GM13976 (cell line): ENCODE measurements at regions not wholly inside any gene's neighbourhood (a gene's known extent, or its start where the extent isn't known, plus 50 kb on each side); places are given as distances from the start of the nearest gene placed in this dataset.

Experiments used
- DNase-seq: peaks from one replicate; pipeline ENCODE4 v3.0.0; 2012; ENCODE audit warnings: low spot score
- CTCF ChIP-seq: IDR thresholded peaks from 2 replicates; pipeline ENCODE4 v1.5.1; 2012; ENCODE audit warnings: borderline replicate concordance, mild to moderate bottlenecking; ENCODE audit not compliant: insufficient read depth; ENCODE audit errors: extremely low read depth, missing control alignments, control extremely low read depth
- in situ Hi-C: fragments of 300-500 bp; cut with MboI; formaldehyde crosslinking; loops from one replicate; pipeline ENCODE4 v1.12.0; 2022; ENCODE audit warnings: low sequenced_read_pairs, mixed read lengths, inconsistent platforms; ENCODE audit not compliant: unreplicated experiment

- in situ Hi-C loops: no loop called here
- no peak for DNase-seq
- no peak for TF ChIP-seq CTCF
Observed at GRCh38 chr12:17352164-17352563, 737.8 kb downstream of the RERGL start.

GRCh38 chr12:17348311-17348710, 741.7 kb downstream of the RERGL start:
- no peak for TF ChIP-seq CTCF
- DNase-seq: no peak
- in situ Hi-C loops: no loop called here

GRCh38 chr12:17344649-17345048, 738.7 kb upstream of the LMO3 start:
- TF ChIP-seq CTCF: no peak

GRCh38 chr12:17342381-17342961, 736.5 kb upstream of the LMO3 start:
- in situ Hi-C loops: no loop called here
- no peak for TF ChIP-seq CTCF
- DNase-seq: no peak

More at GRCh38 chr12:17344649-17345048, 738.7 kb upstream of the LMO3 start:
- DNase-seq: no peak
- in situ Hi-C loops: no loop called here

GRCh38 chr12:17335487-17335886, 729.5 kb upstream of the LMO3 start:
- no peak for TF ChIP-seq CTCF
- in situ Hi-C loops: no loop called here
- no peak for DNase-seq

GRCh38 chr12:17334784-17335183, 728.8 kb upstream of the LMO3 start:
- in situ Hi-C loops: no loop called here
- no peak for TF ChIP-seq CTCF
- no peak for DNase-seq
